ENCODE measurements at regions not wholly inside any gene's neighbourhood (a gene's known extent, or its start where the extent isn't known, plus 50 kb on each side); places are given as distances from the start of the nearest gene placed in this dataset.

GRCh38 chr5:35367526-35367925 is 137.2 kb upstream of the PRLR start:
- in situ Hi-C loops (cut with MboI), result no loop called here
- 19 to 21% methylated on average over 1 of the region's 1 CpG for WGBS, 2 experiments (ENCODE audit: low coverage in 1 of 2, low lambda C conversion rate in 2 of 2, missing lambda C conversion rate in 2 of 2)
- H3K4me2 ChIP-seq (ENCODE audit: unreplicated experiment), result no peak overlapping the region
- DNase-seq, result no peak
- no peak overlapping the region for H3K4me3 ChIP-seq
- H3K9me3 ChIP-seq (ENCODE audit: low read depth), result no peaks in the 10 kb centered on the region
- H2AFZ ChIP-seq, result no peak overlapping the region
- TF ChIP-seq EZH2phosphoT487 (IDR thresholded peaks at IDR 0.05; ENCODE audit: insufficient read depth, low read depth) (no peak), EZH2 (IDR thresholded peaks at IDR 0.05; ENCODE audit: insufficient read depth, poor library complexity, severe bottlenecking) (no peak)
- no peak overlapping the region for H3K9ac ChIP-seq
- H3K27ac ChIP-seq, result no peak overlapping the region
- no peaks in the 10 kb centered on the region for H4K20me1 ChIP-seq (ENCODE audit: insufficient read depth)
- H3F3A ChIP-seq (ENCODE audit: insufficient read depth), result no peaks in the 10 kb centered on the region
- no peaks in the 10 kb centered on the region for H3K79me2 ChIP-seq (ENCODE audit: insufficient read depth)
- 0 out of 2 replicates have a peak, but pooled peaks cover 4% of the 10 kb centered on the region for H3K27me3 ChIP-seq (replicated peaks; ENCODE audit: insufficient read depth)
- no peaks in the 10 kb centered on the region for H3K4me1 ChIP-seq (ENCODE audit: insufficient read depth)
- H3K36me3 ChIP-seq (ENCODE audit: low read depth), result no peaks in the 10 kb centered on the region
- no peaks in the 10 kb centered on the region for H3K9me2 ChIP-seq (ENCODE audit: insufficient read depth)

DNA sequence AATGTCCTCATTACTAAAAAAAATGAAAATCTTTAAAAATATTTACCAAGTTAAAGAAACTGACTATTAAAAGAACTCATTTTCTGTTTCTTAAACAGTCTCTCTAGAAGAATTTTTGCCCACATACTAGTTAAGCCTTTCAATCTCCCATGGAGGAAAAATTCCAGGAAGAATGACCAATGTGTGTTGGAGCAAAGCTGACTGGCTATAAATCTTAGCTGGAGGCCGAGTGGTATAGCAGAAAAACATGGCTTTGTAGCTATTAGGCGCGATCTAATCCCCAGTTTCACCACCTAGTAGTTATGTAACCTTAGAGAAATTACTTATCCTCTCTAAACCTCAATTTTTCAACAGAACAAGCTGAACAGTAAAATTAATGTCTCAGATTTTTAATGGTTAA is 135.5 kb upstream of the PRLR start:
- H3K36me3 ChIP-seq (ENCODE audit: low read depth), result no peaks in the 10 kb centered on the region
- H3K79me2 ChIP-seq (ENCODE audit: insufficient read depth), result no peaks in the 10 kb centered on the region
- in situ Hi-C loops (cut with MboI), result no loop called here
- no peak overlapping the region for H3K9ac ChIP-seq
- no peak overlapping the region for H3K4me2 ChIP-seq (ENCODE audit: unreplicated experiment)
- no peaks in the 10 kb centered on the region for H3K9me2 ChIP-seq (ENCODE audit: insufficient read depth)
- no peaks in the 10 kb centered on the region for H4K20me1 ChIP-seq (ENCODE audit: insufficient read depth)
- peaks cover 9% of the 10 kb centered on the region for H3K27me3 ChIP-seq (replicated peaks; ENCODE audit: insufficient read depth)
- no peak for TF ChIP-seq EZH2 (IDR thresholded peaks at IDR 0.05; ENCODE audit: insufficient read depth, poor library complexity, severe bottlenecking)
- no peak for TF ChIP-seq EZH2phosphoT487 (IDR thresholded peaks at IDR 0.05; ENCODE audit: insufficient read depth, low read depth)
- DNase-seq, result no peak
- H3K27ac ChIP-seq, result no peak overlapping the region
- no peaks in the 10 kb centered on the region for H3F3A ChIP-seq (ENCODE audit: insufficient read depth)
- H3K9me3 ChIP-seq (ENCODE audit: low read depth), result no peaks in the 10 kb centered on the region
- H2AFZ ChIP-seq, result no peak overlapping the region
- 63 to 65% methylated on average over 3 of the region's 3 CpGs for WGBS, 2 experiments (ENCODE audit: low coverage in 1 of 2, low lambda C conversion rate in 2 of 2, missing lambda C conversion rate in 2 of 2)
- no peaks in the 10 kb centered on the region for H3K4me1 ChIP-seq (ENCODE audit: insufficient read depth)
- H3K4me3 ChIP-seq, result no peak overlapping the region

- Histone ChIP-seq H3K9me2 (ENCODE audit: insufficient read depth) (no peaks in the 10 kb centered on the region), H3K4me1 (ENCODE audit: insufficient read depth) (no peaks in the 10 kb centered on the region), H3K9ac (no peak overlapping the region), H3K27me3 (replicated peaks; ENCODE audit: insufficient read depth) (peaks cover 16% of the 10 kb centered on the region), H3K27ac (no peak overlapping the region), H3K79me2 (ENCODE audit: insufficient read depth) (no peaks in the 10 kb centered on the region), H2AFZ (no peak overlapping the region), H3F3A (ENCODE audit: insufficient read depth) (no peaks in the 10 kb centered on the region), H3K9me3 (ENCODE audit: low read depth) (no peaks in the 10 kb centered on the region), H4K20me1 (ENCODE audit: insufficient read depth) (no peaks in the 10 kb centered on the region), H3K4me3 (no peak overlapping the region), H3K36me3 (ENCODE audit: low read depth) (no peaks in the 10 kb centered on the region), H3K4me2 (ENCODE audit: unreplicated experiment) (no peak overlapping the region)
- in situ Hi-C loops (cut with MboI), result no loop called here
- DNase-seq, result no peak
- TF ChIP-seq EZH2 (IDR thresholded peaks at IDR 0.05; ENCODE audit: insufficient read depth, poor library complexity, severe bottlenecking), result no peak
- TF ChIP-seq EZH2phosphoT487 (IDR thresholded peaks at IDR 0.05; ENCODE audit: insufficient read depth, low read depth), result no peak
- WGBS, 2 experiments (ENCODE audit: low coverage in 1 of 2, low lambda C conversion rate in 2 of 2, missing lambda C conversion rate in 2 of 2), result 20% methylated on average over 2 of the region's 2 CpGs
Observed at GRCh38 chr5:35364350-35364749, 134.1 kb upstream of the PRLR start.

DNA sequence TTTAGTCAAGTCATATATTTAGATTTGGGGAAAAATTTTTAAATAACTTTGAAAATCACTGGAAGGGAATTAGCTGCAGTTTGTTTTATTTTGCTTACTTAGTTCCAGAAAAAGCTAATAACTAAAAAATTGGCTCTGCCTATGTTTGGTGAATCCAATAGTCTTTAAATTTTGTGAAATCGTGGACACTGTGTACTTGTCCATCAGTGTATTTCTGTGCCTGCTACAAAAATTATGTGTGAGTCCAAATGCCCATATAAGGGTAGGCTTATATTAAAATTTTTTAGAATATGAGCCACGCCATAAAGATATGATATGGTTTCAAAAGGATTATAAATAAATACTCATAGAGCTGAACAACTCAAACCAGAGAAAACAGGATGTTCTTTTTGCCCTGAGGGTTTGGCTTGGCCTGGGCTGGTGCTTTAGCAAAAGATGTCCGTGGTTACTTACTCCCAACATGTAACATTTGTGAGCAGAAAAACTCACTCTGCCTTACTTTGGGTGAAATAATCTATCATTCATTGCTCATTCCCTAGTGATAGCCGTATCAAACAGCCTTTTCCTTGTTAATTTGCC is 133.2 kb upstream of the PRLR start:
- peaks cover 12% of the 10 kb centered on the region for H3K27me3 ChIP-seq (replicated peaks; ENCODE audit: insufficient read depth)
- no peaks in the 10 kb centered on the region for H3F3A ChIP-seq (ENCODE audit: insufficient read depth)
- no peaks in the 10 kb centered on the region for H3K9me3 ChIP-seq (ENCODE audit: low read depth)
- in situ Hi-C loops (cut with MboI), result no loop called here
- no peaks in the 10 kb centered on the region for H3K9me2 ChIP-seq (ENCODE audit: insufficient read depth)
- WGBS, 2 experiments (ENCODE audit: low coverage in 1 of 2, low lambda C conversion rate in 2 of 2, missing lambda C conversion rate in 2 of 2), result 4 to 13% methylated on average over 4 of the region's 4 CpGs
- no peaks in the 10 kb centered on the region for H3K79me2 ChIP-seq (ENCODE audit: insufficient read depth)
- DNase-seq, result no peak
- no peak overlapping the region for H3K4me3 ChIP-seq
- H4K20me1 ChIP-seq (ENCODE audit: insufficient read depth), result no peaks in the 10 kb centered on the region
- H3K9ac ChIP-seq, result no peak overlapping the region
- H3K4me1 ChIP-seq (ENCODE audit: insufficient read depth), result no peaks in the 10 kb centered on the region
- TF ChIP-seq EZH2 (IDR thresholded peaks at IDR 0.05; ENCODE audit: insufficient read depth, poor library complexity, severe bottlenecking) (no peak), EZH2phosphoT487 (IDR thresholded peaks at IDR 0.05; ENCODE audit: insufficient read depth, low read depth) (no peak)
- H3K4me2 ChIP-seq (ENCODE audit: unreplicated experiment), result no peak overlapping the region
- no peaks in the 10 kb centered on the region for H3K36me3 ChIP-seq (ENCODE audit: low read depth)
- H3K27ac ChIP-seq, result no peak overlapping the region
- H2AFZ ChIP-seq, result no peak overlapping the region

- peaks cover 12% of the 10 kb centered on the region for H3K27me3 ChIP-seq (replicated peaks; ENCODE audit: insufficient read depth)
- H3K9ac ChIP-seq, result no peak overlapping the region
- no peaks in the 10 kb centered on the region for H3K9me2 ChIP-seq (ENCODE audit: insufficient read depth)
- WGBS, 2 experiments (ENCODE audit: low coverage in 1 of 2, low lambda C conversion rate in 2 of 2, missing lambda C conversion rate in 2 of 2), result 31 to 49% methylated on average over 2 of the region's 2 CpGs
- H3K27ac ChIP-seq, result no peak overlapping the region
- no peaks in the 10 kb centered on the region for H3K79me2 ChIP-seq (ENCODE audit: insufficient read depth)
- no peaks in the 10 kb centered on the region for H3K9me3 ChIP-seq (ENCODE audit: low read depth)
- no peak for DNase-seq
- in situ Hi-C loops (cut with MboI), result no loop called here
- H3K4me2 ChIP-seq (ENCODE audit: unreplicated experiment), result no peak overlapping the region
- no peaks in the 10 kb centered on the region for H3K4me1 ChIP-seq (ENCODE audit: insufficient read depth)
- no peaks in the 10 kb centered on the region for H4K20me1 ChIP-seq (ENCODE audit: insufficient read depth)
- H2AFZ ChIP-seq, result no peak overlapping the region
- no peak overlapping the region for H3K4me3 ChIP-seq
- H3K36me3 ChIP-seq (ENCODE audit: low read depth), result no peaks in the 10 kb centered on the region
- no peaks in the 10 kb centered on the region for H3F3A ChIP-seq (ENCODE audit: insufficient read depth)
- TF ChIP-seq EZH2phosphoT487 (IDR thresholded peaks at IDR 0.05; ENCODE audit: insufficient read depth, low read depth) (no peak), EZH2 (IDR thresholded peaks at IDR 0.05; ENCODE audit: insufficient read depth, poor library complexity, severe bottlenecking) (no peak)
Observed at GRCh38 chr5:35362772-35363171, 132.5 kb upstream of the PRLR start.
